DMS79 (cell line): ENCODE measurements at regions not wholly inside any gene's neighbourhood (a gene's known extent, or its start where the extent isn't known, plus 50 kb on each side); places are given as distances from the start of the nearest gene placed in this dataset.
"Not testable (repeated sequence)": the region's sequence is repeated elsewhere in the genome, so short reads cannot be mapped to it uniquely, and the experiment has no call there.

ENCODE experiments used
- DNase-seq: peaks from one replicate; lab custom pipeline; 2025; lab: John Stamatoyannopoulos, UW

DNA sequence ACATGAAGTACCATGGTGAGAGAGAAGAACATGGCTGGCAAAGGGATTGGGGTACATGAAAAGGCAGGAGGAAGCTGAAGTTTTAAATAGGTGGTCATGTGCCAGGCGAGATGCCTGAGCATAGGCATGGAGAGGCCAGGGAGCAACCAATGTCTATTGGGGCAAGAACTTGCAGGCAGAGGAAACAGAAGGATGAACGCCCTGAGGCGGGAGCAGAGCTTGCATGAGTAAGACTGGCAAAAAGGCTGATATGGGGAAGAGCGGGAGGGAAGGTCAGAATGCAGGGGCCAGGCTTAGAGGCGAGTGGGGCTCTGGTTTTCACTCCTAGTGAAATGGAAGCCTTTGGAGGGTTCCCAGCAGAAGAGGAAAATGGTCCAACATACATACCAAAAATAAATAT, 52.5 kb upstream of the VSTM5 start:
- no peak for DNase-seq

- no peak for DNase-seq
Measured at GRCh38 chr11:93903989-93904388, 53.6 kb upstream of the VSTM5 start.

- DNase-seq, result no peak
Measured at GRCh38 chr11:93904716-93905115, 54.3 kb upstream of the VSTM5 start.

DNA sequence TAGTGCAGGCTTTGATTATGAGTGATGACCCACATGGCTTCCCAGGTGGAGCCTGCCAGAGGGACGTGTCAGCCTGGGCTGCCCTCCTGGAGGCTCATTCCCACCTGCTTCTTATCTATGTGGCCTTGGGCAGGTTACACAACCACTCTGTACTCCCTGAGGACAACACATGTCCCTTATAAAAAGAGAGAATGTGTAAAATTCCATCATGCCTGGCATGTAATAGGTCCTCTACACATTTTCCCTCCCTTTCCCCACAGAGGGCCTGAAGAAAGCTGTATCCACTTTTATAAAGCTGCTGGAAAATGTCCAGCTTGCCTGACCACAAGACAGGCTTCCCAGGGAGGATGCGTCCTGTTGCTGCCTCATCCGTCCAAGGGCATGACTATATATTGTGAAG, 55.0 kb upstream of the VSTM5 start:
- no peak for DNase-seq

- no peak for DNase-seq
Measured at GRCh38 chr11:93906486-93906885, 56.1 kb upstream of the VSTM5 start.

GRCh38 chr11:93907901-93908300, 57.5 kb upstream of the VSTM5 start:
- DNase-seq, result no peak

DNA sequence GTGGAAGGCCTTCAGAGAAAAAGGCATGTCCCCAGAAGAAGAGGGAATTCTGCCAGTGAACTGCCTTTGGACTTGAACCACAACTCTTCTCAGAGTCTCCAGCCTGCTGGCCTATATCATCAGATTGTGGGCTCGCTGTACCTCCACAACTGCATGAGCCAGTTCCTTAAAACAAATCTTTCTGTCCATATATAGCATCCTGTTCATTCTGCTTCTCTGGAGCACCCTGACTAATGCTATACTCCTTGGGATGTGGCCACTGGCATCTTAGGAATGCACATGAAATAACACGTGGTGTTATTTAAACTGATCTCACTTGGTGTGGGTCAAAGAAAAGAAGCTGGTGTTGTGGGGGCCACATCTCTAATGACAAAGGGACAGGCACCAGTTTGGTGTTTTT, 58.3 kb upstream of the VSTM5 start:
- DNase-seq, result no peak

DNA sequence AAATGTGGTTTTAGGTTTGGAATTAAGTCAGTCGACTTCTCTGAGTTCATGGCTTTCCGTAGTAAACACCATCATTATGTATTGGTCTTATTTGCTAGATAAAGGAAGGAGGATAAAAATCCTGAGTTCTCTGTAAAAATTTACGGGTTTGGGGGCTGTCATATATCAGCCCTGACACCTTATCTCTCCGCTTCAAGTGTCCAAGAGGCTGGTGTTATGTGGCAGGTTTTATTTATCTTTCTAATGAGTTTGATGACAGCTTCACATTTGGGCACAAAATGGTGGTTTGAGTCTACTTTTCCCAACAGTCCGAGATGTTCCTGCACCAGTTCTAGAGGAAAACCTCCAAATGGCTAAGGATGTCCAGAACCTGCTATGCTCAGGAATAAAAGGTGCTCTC, 67.3 kb upstream of the VSTM5 start:
- DNase-seq, result no peak

DNA sequence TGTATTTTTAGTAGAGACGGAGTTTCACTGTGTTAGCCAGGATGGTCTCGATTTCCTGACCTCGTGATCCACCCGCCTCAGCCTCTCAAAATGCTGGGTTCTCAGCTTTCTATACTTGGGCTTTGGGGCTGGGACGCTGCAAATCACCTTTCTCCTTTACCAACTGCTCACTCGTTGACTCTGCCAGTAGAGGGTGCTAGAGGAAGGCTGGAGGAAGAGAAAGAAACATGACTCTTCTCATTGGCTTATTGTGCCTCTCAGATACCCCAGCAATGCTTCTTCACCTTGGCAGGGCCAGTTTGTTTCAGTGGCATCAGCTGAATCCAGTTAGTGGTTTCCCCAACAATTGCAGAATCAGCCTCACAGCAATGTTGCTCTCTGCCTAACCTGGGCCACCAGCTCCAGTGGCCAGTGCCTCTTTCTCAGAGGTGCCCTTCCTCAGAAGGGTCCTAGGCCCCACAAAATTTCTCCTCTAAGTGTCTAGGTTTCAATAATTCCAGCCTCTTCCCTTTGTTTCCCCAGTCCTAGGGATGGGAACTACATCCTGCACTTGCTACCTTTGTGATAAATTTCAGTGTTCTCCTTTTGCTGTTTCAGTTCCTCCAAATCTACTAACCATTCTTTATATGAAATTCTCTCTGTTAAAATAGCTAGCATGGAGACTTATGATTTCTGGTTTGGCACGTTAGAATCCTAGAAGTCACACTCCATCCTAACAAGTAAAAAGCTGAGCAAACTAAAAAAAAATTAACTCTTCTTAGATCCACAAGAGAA, 71.5 kb upstream of the VSTM5 start:
- peak; percentile 12 for DNase-seq

- no peak for DNase-seq
Measured at GRCh38 chr11:93922830-93923229, 72.4 kb upstream of the VSTM5 start.

- not testable (repeated sequence) for DNase-seq
Measured at GRCh38 chr11:93926099-93926498, 75.7 kb upstream of the VSTM5 start.

- no peak for DNase-seq
Measured at GRCh38 chr11:93929407-93929806, 79.0 kb upstream of the VSTM5 start.

GRCh38 chr11:93933230-93933629, 82.8 kb upstream of the VSTM5 start:
- no peak for DNase-seq

DNA sequence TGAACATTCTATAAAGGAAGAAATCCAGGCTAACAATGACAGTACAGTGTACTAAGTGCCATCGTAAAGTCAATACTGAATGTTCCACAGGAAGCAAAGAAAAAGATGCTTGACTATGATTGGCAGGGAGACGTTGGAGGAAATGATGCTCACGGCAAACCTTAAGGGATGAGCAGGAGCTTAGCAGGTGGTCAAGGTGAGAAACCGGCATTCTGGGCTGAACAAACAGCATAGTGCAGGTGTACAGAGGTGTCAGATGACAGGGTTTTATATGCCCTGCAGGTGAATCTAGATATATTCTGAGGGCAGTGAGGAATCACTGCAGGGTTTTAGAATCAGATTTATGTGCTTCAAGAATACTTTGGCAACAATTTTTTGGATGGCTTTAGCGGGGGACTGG, 85.3 kb upstream of the HEPHL1 start:
- DNase-seq, result no peak

- peak; percentile 37 for DNase-seq
Measured at GRCh38 chr11:93936460-93936859, 84.7 kb upstream of the HEPHL1 start.

DNA sequence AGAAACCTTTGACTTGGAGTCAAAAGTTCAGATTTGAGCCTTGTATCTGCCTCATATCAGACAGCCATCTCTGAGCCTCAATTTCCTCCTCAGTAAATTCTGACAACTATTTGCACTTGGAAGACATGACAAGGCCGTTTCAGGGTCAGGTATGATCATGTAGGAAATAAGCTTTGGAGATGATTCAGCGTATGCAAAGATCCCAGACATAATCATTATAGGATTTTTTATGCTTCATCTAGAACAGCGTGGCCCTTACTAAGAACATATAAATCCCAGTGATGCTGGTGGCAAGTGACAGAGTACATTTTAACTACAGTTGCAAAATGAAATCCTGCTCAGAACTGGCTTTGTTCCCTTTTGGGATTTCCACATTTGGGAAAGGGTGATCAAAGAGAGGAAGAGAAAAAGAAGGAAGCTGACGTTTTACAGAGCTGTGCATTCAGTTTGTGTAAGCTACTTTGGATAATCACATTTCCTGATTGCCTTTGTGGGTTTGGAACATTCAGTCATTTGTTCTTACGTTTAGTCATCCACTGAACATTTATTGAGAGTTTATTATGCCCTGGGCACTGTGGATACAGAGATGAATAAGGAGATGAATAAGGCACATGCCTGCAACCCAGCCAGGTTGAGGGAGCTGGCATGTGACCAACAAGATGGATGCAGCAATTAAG, 81.9 kb upstream of the HEPHL1 start:
- no peak for DNase-seq

DNA sequence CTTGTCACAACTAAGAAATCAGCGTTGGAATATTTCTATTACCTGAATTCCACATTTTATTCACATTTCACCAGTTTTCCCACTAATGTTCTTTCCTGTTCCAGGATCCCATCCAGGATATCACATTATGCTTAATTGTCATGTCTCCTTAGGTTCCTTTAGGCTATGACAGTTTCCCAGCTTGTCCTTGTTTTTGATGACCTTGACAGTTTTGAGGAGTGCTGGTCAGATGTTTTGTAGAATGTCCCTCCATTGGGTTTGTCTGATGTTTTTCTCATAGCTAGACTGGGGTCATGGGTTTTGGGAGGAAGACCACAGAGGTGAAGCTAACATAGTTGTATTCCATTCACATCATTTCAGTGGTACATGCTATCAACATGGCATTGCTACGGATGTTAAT, 80.8 kb upstream of the HEPHL1 start:
- no peak for DNase-seq

- no peak for DNase-seq
Measured at GRCh38 chr11:93942176-93942575, 79.0 kb upstream of the HEPHL1 start.

DNA sequence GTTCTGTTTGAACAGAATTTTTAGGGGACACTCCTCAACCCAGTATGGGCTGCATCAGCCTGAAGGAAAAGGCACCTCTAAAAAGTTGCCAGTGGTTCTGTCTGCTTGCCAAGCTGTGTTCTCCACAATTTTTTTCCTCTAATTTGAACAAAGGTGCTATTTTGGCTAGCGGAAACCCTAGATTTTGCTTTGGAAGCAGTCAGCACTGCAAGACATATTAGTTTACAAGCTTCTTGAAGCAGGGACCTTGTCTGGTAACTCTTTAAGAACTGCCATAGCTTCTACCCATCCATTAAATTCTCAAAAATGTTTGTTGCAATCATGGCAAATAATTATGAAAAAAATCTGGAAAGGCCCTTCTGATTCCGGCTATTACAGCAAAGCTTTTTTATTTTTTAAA, 75.6 kb upstream of the HEPHL1 start:
- no peak for DNase-seq

DNA sequence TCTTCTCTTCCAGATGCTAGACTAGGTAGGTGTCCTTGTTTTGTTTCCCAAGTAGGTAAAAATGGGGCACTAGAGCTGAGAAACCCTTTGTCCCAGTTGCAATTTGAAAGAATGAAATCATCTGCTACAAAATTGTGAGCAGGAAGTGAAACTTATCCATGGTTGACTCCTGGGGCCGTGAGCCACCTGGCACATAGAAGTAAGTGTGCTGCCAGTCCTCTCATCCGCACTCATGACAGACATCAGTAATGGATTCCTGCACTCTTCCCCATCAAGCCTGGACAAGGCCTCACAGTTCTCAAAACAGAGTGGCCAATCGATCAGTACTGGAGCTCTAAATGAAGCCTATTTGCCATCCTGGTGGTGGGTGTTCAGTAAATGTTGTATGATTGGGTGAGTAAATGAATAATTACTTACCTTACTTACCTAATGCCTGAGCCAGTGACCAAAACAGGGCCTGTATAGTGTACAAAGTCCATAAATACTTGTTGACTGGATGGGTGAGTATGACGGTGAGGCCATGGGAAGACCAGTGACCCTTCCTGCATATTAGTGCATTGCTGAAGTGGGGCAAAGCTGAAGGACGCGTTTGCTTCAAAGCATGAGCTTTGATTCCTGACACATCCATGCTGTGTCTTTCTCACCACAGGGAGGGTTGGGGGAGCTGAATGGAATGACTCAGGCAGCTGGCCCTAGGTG, 68.9 kb upstream of the HEPHL1 start:
- no peak for DNase-seq

GRCh38 chr11:93957397-93957952, 63.7 kb upstream of the HEPHL1 start:
- no peak for DNase-seq

GRCh38 chr11:93958991-93959390, 62.2 kb upstream of the HEPHL1 start:
- DNase-seq, result no peak

DNA sequence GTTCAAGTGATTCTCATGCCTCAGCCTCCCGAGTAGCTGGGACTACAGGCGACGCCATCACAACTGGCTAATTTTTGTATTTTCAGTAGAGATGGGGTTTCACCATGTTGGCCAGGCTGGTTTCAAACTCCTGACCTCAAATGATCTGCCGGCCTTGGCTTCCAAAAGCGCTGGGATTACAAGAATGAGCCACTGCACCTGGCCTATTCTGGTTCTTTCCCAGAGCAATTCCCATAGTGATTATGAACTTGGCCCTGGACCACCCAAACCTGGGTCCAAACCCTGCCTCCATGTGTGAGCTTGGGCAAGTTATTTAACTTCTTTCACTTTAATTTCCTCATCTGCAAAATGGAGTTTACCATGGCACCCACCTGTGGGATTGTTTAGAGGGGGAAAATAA, 61.5 kb upstream of the HEPHL1 start:
- no peak for DNase-seq
